Heart left ventricle (tissue), 16 donors: ENCODE measurements at regions not wholly inside any gene's neighbourhood (a gene's known extent, or its start where the extent isn't known, plus 50 kb on each side); places are given as distances from the start of the nearest gene placed in this dataset.

Source experiments
- ATAC-seq, 4 donors: fragments of 200-7000 bp; cut with Tn5 transposase; one replicate each; pipeline ENCODE4 v1.9.1; 2020 to 2022; ENCODE audit warnings: moderate library complexity in 4 of 4, mild to moderate bottlenecking in 3 of 4, moderate number of reproducible peaks in 1 of 4
- DNase-seq, 5 donors: peaks; one replicate each; pipeline ENCODE4 v3.0.0-alpha.2; 2020
- H3K27ac ChIP-seq, 12 donors: fragments of 200-600 bp; sonication (generic) in 4 of 12; one replicate each; pipeline versions ENCODE4 v1.5.0 to v1.8.0; 2016 to 2022; ENCODE audit warnings: mild to moderate bottlenecking in 2 of 12
- H3K27me3 ChIP-seq, 9 donors: fragments of 200-600 bp; sonication (generic) in 2 of 9; one replicate each; pipeline versions ENCODE4 v1.5.1 to v1.8.0; 2016 to 2022; ENCODE audit warnings: mild to moderate bottlenecking in 3 of 9
- H3K36me3 ChIP-seq, 9 donors: fragments of 200-600 bp; sonication (generic) in 2 of 9; one replicate each; pipeline versions ENCODE4 v1.5.0 to v1.8.0; 2018 to 2022; ENCODE audit warnings: mild to moderate bottlenecking in 2 of 9
- H3K4me1 ChIP-seq, 12 donors: fragments of 200-600 bp; sonication (generic) in 4 of 12; one replicate each; pipeline versions ENCODE4 v1.5.0 to v1.8.0; 2016 to 2022; ENCODE audit warnings: mild to moderate bottlenecking in 3 of 12
- H3K4me3 ChIP-seq, 12 donors: fragments of 200-600 bp; sonication (generic) in 4 of 12; one replicate each; pipeline versions ENCODE4 v1.5.0 to v1.8.0; 2017 to 2022; ENCODE audit warnings: mild to moderate bottlenecking in 9 of 12, moderate library complexity in 4 of 12
- H3K9me3 ChIP-seq, 12 donors: fragments of 200-600 bp; sonication (generic) in 4 of 12; one replicate each; pipeline versions ENCODE4 v1.5.0 to v1.8.0; 2016 to 2022; ENCODE audit warnings: mild to moderate bottlenecking in 1 of 12
- CTCF ChIP-seq, 12 donors: fragments of 200-600 bp; sonication (generic) in 4 of 12; IDR thresholded peaks; one replicate each; pipeline versions ENCODE4 v1.5.0 to v1.8.0; 2018 to 2022; ENCODE audit warnings: antibody characterized with exemption in 12 of 12, mild to moderate bottlenecking in 5 of 12
- POLR2A ChIP-seq, 2 donors: fragments of 450-650 bp; IDR thresholded peaks; one replicate each; pipeline ENCODE4 v1.6.1; 2017; ENCODE audit warnings: antibody characterized with exemption in 2 of 2, mild to moderate bottlenecking in 2 of 2, moderate library complexity in 2 of 2
- WGBS, 4 donors: extraction: QIAGEN DNeasy Blood & Tissue Kit in 2 of 4; methylation state at CpG; one replicate each; pipeline versions ENCODE4 v1.1.5 to v1.1.7; 2013 to 2018; 5-methylcytosine and 5-hydroxymethylcytosine counted together
- intact Hi-C, 10 donors: fragments of 100-400 bp; cut with DNase I; formaldehyde crosslinking; loops; one replicate each; pipeline versions ENCODE4 v1.11.1 to v1.14.2; 2022
- donor health status: ischemic (EF 13 %, LVEDD 7.1; RV severe dilation, severe dysfunction).
- donor health status: healthy with polysubstance abuse.
- donor health status: DM: no; HTN: yes; CAD: no.
- donor health status: DM: no; HTN: no; CAD: no.
- donor health status: ischemic (EF 25% LVEDD 6.9; RV normal size, moderate dysfunction).
- donor health status: ischemic (EF 25% LVEDD 5.7; RV mildly dilated, moderate dysfunction).
- donor health status: healthy.
- donor health status: DM: yes; HTN: yes; CAD: no.
- donor health status: ischemic (EF 35%, LVEDD 5.7; RV mildly dilated, moderate dysfunction).
- donor health status: nonischemic (EF 11% LVEDD 7.7; RV severe dilation, severe dysfunction).
- donor health status: DM: yes; HTN: yes; CAD: no.
- donor health status: PGD.
- donor health status: ischemic (EF 29% LVEDD 5.4; RV normal size, mild dysfunction).
- donor health status: nonischemic (EF 23%, LVEDD 6.1; RV moderate dilation, normal function).

GRCh38 chr16:82504836-82505235 is 121.9 kb upstream of the CDH13 start:
- intact Hi-C loops, result no loop called here
- ATAC-seq (no peak), DNase-seq (no peak)
- Histone ChIP-seq H3K36me3 (no peaks in the 10 kb centered on the region), H3K4me1 (no peaks in the 10 kb centered on the region), H3K9me3 (peaks cover 0 to 17% (median 2%) of the 10 kb centered on the region in 12 donors), H3K27ac (no peak overlapping the region), H3K27me3 (peaks cover 0 to 3% (median 0%) of the 10 kb centered on the region in 9 donors), H3K4me3 (no peak overlapping the region)
- no peak for TF ChIP-seq POLR2A (IDR thresholded peaks at IDR 0.05)
- no peak for TF ChIP-seq CTCF (IDR thresholded peaks at IDR 0.05)
- WGBS, 4 donors, result 57 to 64% (median 63%) methylated on average over 8 of the region's 8 CpGs

- no peak overlapping the region for H3K4me3 ChIP-seq
- 80 to 92% (median 86%) methylated on average over 4 of the region's 4 CpGs for WGBS, 4 donors
- ATAC-seq (no peak), DNase-seq (no peak)
- no peak overlapping the region for H3K27ac ChIP-seq
- no peaks in the 10 kb centered on the region for H3K36me3 ChIP-seq
- intact Hi-C loops, result no loop called here
- peaks cover 0 to 3% (median 0%) of the 10 kb centered on the region in 12 donors for H3K4me1 ChIP-seq
- H3K9me3 ChIP-seq, result no peaks in the 10 kb centered on the region
- H3K27me3 ChIP-seq, result peaks cover 0 to 3% (median 0%) of the 10 kb centered on the region in 9 donors
- TF ChIP-seq CTCF (IDR thresholded peaks at IDR 0.05) (no peak), POLR2A (IDR thresholded peaks at IDR 0.05) (no peak)
These were observed 127.5 kb upstream of the CDH13 start for GRCh38 chr16:82499302-82499701.

- 64 to 90% (median 78%) methylated on average over 4 of the region's 4 CpGs for WGBS, 4 donors
- no peaks in the 10 kb centered on the region for H3K27me3 ChIP-seq
- intact Hi-C loops, result no loop called here
- TF ChIP-seq CTCF (IDR thresholded peaks at IDR 0.05) (no peak), POLR2A (IDR thresholded peaks at IDR 0.05) (no peak)
- no peak for DNase-seq
- no peaks in the 10 kb centered on the region for H3K9me3 ChIP-seq
- H3K27ac ChIP-seq, result no peak overlapping the region
- peaks cover 0 to 3% (median 0%) of the 10 kb centered on the region in 12 donors for H3K4me1 ChIP-seq
- ATAC-seq, result no peak
- no peak overlapping the region for H3K4me3 ChIP-seq
- H3K36me3 ChIP-seq, result no peaks in the 10 kb centered on the region
These were observed 129.6 kb upstream of the CDH13 start for GRCh38 chr16:82497139-82497538.

GRCh38 chr16:82488460-82488859 is 138.3 kb upstream of the CDH13 start:
- 86 to 92% (median 89%) methylated on average over 4 of the region's 4 CpGs for WGBS, 4 donors

More at GRCh38 chr16:82488460-82488859, 138.3 kb upstream of the CDH13 start:
- Histone ChIP-seq H3K36me3 (no peaks in the 10 kb centered on the region), H3K4me1 (no peaks in the 10 kb centered on the region), H3K4me3 (no peak overlapping the region), H3K9me3 (no peaks in the 10 kb centered on the region), H3K27ac (no peak overlapping the region), H3K27me3 (no peaks in the 10 kb centered on the region)
- intact Hi-C loops, result no loop called here
- TF ChIP-seq CTCF (IDR thresholded peaks at IDR 0.05) (no peak), POLR2A (IDR thresholded peaks at IDR 0.05) (no peak)
- no peak for ATAC-seq
- no peak for DNase-seq
